SK-MEL-5 (cell line): ENCODE measurements at regions not wholly inside any gene's neighbourhood (a gene's known extent, or its start where the extent isn't known, plus 50 kb on each side); places are given as distances from the start of the nearest gene placed in this dataset.
A peak's percentile ranks its signal among the peaks of the same experiment; 100 is the strongest.
"Not testable (repeated sequence)": the region's sequence is repeated elsewhere in the genome, so short reads cannot be mapped to it uniquely, and the experiment has no call there.

Experiments used
- DNase-seq: peaks from one replicate; pipeline ENCODE4 v3.0.0-alpha.2; 2016; ENCODE audit warnings: low read depth, low spot score
- in situ Hi-C: cut with HindIII; loops from 2 replicates; pipeline ENCODE4 v1.10.0; 2016; ENCODE audit warnings: low sequenced_read_pairs, high pct_unique_total_duplicates, low pct_unique_long_range_greater_than_20kb

DNA sequence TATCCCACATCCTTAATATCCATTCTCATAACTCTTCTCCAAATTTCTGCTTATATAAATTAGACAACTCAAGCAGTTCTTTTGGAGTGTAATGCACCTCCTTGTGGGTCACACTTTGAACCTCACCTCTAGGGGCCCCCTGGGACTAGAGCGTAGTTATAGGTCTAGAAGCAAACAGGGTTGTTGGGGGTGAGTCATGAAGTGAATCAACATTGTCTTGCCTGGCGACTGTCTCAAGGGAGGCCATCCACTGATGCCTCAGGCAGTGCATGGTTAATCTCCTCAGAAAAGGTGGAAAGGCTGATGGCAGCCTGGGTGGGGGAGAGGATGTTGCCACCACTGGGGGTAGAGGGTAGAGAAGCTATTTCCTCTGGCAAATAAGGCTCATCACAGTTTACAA, 129.1 kb downstream of the TNFRSF21 start:
- DNase-seq, result peak; percentile 4
- in situ Hi-C loops, result no loop called here

DNA sequence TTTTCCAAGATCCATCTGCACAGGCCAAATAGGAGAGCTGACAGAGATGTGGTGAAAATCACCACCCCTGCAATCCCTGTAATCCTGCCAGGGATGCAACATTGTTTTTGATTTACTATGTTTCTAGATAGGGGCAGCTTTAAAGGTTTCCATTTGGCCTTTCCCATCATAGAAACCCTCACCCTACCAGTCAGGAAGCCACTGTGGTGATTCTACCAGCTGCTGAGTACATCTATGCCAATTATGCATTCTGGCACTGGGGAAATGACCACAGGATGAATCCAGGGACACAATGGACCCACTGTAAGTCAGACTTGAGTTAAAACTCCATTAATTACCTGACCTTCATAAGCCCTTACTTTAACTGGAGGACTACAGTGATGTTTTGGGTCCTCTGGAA, 130.4 kb downstream of the TNFRSF21 start:
- in situ Hi-C loops, result no loop called here
- DNase-seq, result peak; percentile 62

DNA sequence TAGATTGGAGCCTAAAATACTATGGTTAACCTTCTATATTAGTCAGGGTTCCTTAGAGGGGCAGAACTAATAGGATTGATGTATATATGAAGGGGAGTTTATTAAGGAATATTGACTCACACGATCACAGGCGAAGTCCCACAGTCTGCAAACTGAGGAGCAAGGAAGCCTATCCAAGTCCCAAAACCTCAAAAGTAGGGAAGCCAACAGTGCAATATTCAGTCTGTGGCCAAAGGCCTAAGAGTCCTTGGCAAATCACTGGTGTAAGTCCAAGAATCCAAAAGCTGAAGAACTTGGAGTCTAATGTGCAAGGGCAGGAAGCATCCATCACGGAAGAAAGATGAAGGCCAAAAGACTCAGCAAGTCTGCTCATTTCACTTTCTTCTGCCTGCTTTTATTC, 133.5 kb upstream of the ADGRF1 start:
- no peak for DNase-seq
- in situ Hi-C loops, result no loop called here

DNA sequence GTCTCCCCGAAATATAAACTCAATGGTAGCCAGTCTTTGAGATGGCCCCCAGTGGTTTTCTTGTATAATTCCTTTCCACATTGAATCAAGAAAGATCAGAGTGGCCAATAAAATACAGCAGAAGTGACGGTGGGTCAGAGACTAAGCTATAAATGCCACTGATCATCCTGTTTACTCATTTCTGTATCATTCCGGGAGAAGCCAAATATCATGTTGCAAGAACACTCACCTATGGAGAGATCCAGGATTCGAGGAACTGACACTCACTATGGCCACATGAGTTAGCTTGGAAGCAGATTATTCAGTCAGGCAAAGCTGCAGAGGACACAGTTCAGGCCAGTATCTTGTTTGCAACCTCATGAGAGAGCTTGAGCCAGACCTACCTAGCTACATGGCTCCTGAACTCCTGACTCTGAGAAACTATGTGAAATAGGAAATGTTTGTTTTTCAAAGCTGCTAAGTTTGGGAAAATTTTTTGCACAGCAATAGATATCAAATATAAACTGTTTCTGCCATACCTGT, 132.4 kb upstream of the ADGRF1 start:
- no peak for DNase-seq
- in situ Hi-C loops, result no loop called here

DNA sequence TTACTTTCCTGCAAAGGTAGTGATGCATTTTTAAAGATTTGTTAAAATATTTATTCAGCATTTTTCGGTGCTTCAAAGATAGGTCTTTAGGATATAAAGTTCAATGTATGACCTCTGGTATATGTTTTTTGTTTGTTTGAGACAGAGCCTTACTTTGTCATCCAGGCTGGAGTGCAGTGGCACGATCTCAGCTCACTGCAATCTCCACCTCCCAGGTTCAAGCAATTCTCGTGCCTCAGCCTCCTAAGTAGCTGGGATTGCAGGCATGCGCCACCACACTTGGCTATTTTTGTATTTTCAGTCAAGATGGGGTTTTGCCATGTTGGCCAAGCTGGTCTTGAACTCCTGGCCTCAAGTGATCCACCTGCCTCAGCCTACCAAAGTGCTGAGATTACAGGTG, 131.9 kb upstream of the ADGRF1 start:
- DNase-seq, in situ Hi-C loops: not testable (repeated sequence)

DNA sequence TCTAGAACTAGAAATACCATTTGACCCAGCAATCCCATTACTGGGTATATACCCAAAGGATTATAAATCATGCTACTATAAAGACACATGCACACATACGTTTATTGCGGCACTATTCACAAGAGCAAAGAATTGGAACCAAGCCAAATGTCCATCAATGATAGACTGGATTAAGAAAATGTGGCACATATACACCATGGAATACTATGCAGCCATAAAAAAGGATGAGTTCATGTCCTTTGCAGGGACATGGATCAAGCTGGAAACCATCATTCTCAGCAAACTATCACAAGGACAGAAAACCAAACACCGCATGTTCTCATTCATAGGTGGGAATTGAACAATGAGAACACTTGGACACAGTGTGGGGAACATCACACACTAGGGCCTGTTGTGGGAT, 131.0 kb upstream of the ADGRF1 start:
- DNase-seq, in situ Hi-C loops: not testable (repeated sequence)

DNA sequence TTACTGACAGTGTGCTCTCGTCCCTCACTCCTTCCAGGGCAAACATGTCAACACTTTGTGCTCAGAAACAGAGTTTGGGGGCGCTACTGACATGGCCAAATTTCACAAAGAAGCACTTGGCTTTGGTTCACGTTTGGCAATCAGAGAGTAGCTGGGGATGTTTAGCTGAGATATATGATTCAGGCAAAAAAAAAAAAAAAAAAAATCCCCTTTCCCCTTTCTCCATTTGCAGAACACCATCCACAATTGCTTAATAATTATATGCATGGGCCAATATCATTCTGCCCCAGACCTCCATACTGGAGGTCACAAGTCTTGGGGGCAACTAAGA, 128.4 kb upstream of the ADGRF1 start:
- in situ Hi-C loops, result no loop called here
- no peak for DNase-seq

DNA sequence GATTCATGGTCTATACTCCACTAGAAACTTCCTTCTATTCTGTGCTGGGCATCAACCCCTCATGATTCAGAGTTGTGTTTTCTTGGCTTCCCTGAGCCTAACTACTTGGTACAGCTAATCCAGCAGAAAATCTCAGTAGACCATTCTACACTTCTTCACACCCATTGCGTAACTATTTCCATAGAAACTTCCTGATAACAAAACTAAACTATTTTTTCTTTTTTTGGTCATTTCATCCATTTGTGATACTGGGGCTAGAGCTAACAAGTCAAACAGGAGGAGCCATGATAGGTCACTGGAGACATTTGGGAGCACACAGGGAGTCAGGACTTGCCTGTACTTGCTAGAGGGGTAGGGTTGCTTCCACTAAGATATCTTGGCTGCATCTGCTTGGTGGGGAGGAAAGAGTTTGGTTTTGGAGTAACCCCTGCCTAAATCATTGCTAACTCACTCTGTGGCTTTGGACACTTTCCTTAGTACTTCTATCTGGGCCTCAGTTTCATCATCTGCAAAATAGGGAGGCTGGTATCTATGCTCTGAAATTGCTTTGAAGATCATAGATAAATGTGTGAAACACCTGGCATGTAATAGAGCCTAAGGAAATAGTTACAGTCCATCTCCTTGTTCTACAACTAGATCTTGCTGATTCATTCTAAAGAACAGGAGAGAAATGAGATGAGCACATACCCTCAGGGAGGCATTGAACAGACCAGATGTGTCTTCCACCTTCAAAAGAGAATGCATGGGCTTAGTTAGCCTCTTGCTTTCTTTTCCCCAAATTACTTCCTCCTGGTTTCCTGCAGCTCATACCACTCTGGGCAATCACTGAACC, 127.9 kb upstream of the ADGRF1 start:
- in situ Hi-C loops, result no loop called here
- peak; percentile 17 for DNase-seq

DNA sequence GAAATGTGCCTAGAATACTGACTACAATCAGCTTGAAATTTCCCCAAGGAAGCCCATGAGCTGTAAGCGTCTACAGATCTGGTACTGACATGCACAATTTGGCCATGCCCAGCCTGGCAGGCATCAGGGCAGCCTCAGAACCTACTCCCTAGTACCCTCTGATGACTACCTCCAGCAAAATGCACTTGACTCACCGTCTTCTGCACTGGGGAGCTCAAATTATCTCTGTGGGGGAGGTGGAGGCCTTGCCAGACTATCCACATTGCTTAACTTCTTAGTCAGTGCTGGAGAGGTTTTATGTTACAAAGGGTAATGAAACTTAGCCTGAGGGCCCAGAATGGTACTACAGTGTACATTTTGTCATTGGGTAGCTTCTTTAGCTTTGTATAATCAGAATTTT, 126.0 kb upstream of the ADGRF1 start:
- DNase-seq, result peak; percentile 74
- in situ Hi-C loops, result no loop called here

DNA sequence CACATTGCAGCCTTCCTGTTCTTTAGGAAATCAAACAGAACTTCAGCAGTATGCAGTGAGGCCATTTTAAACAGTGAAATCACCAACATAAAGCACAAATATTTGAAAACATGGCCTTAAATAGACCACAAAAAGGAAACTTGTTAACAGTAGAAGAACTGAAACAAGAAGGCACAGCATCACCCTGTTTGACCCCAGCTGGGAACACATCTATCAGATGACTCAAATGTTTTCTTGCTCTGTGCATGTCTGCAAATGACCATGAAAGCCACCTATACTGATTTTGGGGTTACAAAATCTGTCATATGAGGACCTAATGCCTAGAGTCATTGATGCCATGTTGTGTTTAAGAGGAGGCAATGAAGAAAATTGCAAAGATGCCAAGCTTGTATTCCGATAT, 123.8 kb upstream of the ADGRF1 start:
- no peak for DNase-seq
- in situ Hi-C loops, result no loop called here

DNA sequence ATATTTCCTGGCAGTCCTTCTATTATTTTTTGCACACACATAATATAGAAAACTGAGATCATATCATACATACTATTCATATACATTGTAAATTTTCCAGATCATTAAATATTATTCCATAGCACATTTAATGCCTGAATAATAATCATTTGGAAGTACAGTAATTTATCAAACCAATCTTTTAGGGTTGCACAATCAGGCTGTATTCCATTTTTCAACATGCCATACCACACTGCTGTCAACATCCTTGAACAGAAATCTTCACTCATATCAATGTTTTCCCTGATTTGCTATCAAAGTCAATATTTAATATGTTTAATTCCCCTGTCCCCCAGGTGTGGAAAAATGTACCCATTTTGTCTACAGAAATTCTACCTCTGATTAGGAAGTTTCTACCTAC, 122.7 kb upstream of the ADGRF1 start:
- no peak for DNase-seq
- in situ Hi-C loops, result no loop called here

DNA sequence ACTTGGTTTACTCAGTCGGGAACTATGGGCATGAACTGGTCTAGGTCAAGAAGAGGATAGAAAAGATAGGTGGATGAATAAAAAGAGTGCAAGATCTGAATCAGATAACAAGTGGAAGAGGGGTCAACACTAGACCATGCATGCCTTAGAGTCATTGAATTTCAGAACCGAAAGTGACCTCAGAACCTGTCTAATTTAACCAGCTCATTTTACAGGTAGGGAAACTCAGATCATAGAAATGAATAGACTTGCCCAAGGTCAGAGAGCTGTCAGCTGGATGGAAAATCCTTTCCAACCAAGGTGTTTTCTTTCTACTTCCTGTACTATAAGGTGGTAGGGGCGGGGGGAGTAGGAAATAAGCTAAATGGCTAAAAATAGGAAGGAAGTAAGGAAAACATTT, 121.4 kb upstream of the ADGRF1 start:
- DNase-seq, result no peak

DNA sequence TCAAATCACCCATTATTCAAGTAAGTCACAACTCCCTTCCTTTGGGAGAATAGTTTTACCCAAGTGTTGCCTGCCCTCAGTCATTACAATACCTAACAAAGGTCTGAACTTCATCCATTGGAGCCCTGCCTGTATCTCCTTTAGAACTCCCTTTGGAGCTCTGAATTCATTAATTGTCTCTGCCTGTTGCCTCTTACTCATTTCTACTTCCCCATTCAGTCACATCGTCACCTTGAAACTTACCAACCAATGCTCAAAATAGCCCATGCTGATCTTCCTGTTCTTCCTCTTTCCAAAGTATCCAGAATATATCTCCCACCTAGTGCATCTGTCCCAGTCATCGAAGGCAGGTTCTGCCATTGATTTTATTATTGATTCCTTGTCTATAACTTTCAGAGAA, 120.7 kb upstream of the ADGRF1 start:
- in situ Hi-C loops, result no loop called here
- DNase-seq, result no peak

More for the DNA sequence above, 121.4 kb upstream of the ADGRF1 start:
- in situ Hi-C loops, result no loop called here

DNA sequence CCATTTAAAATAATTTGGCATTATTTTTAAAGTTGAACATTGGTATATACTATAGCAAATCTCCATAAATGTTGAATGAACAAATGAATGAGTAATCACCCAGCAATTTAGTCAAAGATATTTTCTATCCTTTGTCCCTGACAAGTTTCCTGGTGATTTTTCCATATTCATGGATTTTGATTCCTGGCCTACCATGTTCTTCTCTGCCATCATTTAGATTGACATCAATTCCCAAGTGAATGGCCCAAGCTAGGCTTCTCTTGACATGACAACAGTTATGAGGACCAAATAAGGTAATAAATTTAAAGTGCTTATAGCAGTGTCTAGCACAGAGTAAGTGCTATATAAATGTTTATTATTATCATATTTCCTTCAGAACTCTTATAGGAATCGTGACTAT, 120.1 kb upstream of the ADGRF1 start:
- in situ Hi-C loops, result no loop called here
- no peak for DNase-seq

DNA sequence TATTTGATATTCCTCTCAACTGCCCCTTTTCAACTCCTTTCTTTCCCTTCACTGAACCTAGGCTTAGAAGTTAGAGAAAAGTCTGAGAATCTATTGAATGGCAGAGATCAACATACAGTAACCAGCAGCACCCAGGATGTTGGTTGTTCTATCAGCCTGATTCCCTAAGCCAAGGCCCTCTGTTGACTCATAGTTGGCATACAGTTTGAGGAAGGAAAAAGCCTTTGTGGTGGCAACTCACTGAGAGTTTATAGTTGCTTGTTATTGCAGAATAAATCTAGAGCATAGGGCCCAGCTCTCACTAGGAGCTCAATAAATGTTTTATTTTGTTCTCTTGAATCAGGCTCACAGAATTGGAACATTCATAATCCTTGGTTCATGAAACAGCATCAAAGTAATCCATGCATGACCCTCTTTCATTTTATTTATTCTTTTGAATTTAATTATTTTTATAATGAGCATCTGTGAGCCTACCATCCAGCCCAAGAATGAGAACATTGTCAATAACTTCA, 119.1 kb upstream of the ADGRF1 start:
- in situ Hi-C loops, result no loop called here

DNA sequence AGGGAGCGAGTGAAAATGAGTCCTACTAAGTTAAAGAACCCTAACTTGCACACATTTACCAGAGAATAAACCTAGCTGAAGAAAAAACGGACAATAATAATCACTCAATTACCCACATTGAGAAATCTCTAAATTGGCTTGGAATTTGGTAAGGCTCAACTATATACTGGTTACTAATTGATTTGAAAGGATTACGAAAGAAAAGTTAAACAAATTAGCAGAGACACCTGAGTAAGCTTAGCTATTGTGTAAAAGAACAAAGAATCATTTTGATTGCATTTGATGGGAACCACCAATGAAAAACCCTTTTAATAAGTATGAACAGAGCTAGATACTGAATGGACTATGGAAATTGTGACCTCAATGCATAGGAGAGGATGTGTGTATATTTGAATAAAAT, 118.6 kb upstream of the ADGRF1 start:
- in situ Hi-C loops, result no loop called here

More for the DNA sequence above, 119.1 kb upstream of the ADGRF1 start:
- DNase-seq, result peak; percentile 22

DNA sequence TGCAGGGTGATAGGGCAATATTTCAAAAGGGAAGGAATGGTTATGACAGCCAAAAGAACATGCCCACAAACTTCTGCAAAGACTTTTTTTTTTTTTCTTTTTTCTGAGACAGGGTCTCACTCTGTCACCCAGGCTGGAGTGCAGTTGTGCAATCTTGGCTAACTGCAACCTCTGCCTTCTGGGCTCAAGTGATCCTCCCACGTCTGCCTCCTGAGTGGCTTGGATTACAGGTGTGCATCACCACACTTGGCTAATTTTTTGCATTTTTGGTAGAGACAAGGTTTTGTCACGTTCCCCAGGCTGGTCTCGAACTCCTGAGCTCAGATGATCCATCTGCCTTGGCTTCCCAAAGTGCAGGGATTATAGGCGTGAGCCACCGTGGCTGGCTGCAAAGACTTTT, 117.6 kb upstream of the ADGRF1 start:
- no peak for DNase-seq
- in situ Hi-C loops, result no loop called here

More for the DNA sequence above, 118.6 kb upstream of the ADGRF1 start:
- DNase-seq, result no peak

DNA sequence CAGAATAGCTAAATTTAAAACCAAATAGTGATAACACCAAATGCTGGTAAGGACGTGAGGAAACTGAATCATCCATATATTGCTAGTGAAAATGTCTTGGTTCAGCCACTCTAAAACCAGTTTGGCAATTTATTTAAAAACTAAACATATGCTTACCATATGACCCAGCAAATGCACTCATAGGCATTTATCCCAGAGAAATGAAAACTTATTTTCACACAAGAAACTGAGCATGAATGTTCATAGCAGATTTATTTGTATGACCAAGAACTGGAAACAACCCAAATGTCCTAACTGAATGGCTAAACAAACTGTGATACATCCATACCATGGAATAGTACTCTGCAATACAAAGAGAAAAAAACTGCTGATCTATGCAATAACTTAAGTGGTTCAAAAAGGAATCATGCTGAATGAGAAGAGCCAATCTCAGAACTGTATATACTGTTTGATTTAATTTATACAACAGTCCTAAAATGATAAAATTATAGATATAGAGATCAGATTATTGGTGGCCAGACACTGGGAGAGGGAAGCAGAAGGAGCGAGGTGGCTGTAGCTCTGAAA, 115.6 kb upstream of the ADGRF1 start:
- no peak for DNase-seq

DNA sequence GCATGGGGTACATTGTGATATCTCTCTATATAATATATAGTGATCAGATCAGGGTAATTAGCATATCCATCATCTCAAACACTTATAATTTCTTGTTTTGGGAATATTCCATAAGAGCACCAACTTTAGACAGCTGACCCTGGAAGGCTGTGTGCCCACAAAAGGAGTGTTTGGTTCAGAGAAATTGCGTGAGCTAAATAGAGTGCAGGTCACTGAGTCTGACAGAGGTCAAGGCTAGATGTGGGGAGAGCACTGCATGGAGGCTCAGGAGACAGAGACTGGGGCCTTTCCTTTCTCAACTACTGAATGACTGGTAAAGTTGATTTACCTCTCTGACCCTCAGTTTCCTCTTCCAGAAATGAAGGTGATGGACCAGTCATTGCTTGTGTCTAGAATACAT, 114.9 kb upstream of the ADGRF1 start:
- no peak for DNase-seq
- in situ Hi-C loops, result no loop called here

More for the DNA sequence above, 115.6 kb upstream of the ADGRF1 start:
- in situ Hi-C loops, result no loop called here
